Liver (tissue), 8 donors: ENCODE measurements at regions not wholly inside any gene's neighbourhood (a gene's known extent, or its start where the extent isn't known, plus 50 kb on each side); places are given as distances from the start of the nearest gene placed in this dataset.

Experiments used
- DNase-seq: peaks from one replicate; pipeline ENCODE4 v3.0.0-alpha.2; 2017; ENCODE audit warnings: low spot score
- H3K27ac ChIP-seq, 2 donors: one replicate each; pipeline ENCODE4 v1.7.0; 2013; ENCODE audit warnings: inconsistent platforms in 2 of 2, low read length in 2 of 2, control low read depth in 1 of 2, low read depth in 1 of 2, mild to moderate bottlenecking in 1 of 2
- H3K27me3 ChIP-seq, 4 donors: one replicate each; pipeline versions ENCODE4 v1.6.1 to v1.7.0; 2013; ENCODE audit warnings: low read length in 3 of 4, inconsistent platforms in 1 of 4, mild to moderate bottlenecking in 1 of 4, moderate library complexity in 1 of 4; ENCODE audit not compliant: control insufficient read depth in 4 of 4, insufficient read depth in 4 of 4
- H3K36me3 ChIP-seq, 4 donors: one replicate each; pipeline versions ENCODE4 v1.6.1 to v1.7.0; 2013; ENCODE audit warnings: low read length in 3 of 4, mild to moderate bottlenecking in 3 of 4, low read depth in 1 of 4, moderate library complexity in 1 of 4; ENCODE audit not compliant: control insufficient read depth in 4 of 4, insufficient read depth in 3 of 4
- H3K4me1 ChIP-seq, 4 donors: one replicate each; pipeline versions ENCODE4 v1.6.1 to v1.7.0; 2013; ENCODE audit warnings: low read length in 3 of 4, mild to moderate bottlenecking in 3 of 4, moderate library complexity in 1 of 4; ENCODE audit not compliant: control insufficient read depth in 4 of 4, insufficient read depth in 4 of 4
- H3K4me3 ChIP-seq, 3 donors: one replicate each; pipeline versions ENCODE4 v1.6.1 to v1.7.0; 2013; ENCODE audit warnings: low read length in 3 of 3, control low read depth in 1 of 3, low read depth in 1 of 3, mild to moderate bottlenecking in 1 of 3
- H3K9ac ChIP-seq, 2 donors: one replicate each; pipeline ENCODE4 v1.7.0; 2013; ENCODE audit warnings: low read length in 2 of 2, mild to moderate bottlenecking in 2 of 2, moderate library complexity in 2 of 2, control low read depth in 1 of 2, low read depth in 1 of 2
- H3K9me3 ChIP-seq, 4 donors: one replicate each; pipeline versions ENCODE4 v1.6.1 to v1.7.0; 2013; ENCODE audit warnings: low read length in 3 of 4; ENCODE audit not compliant: control insufficient read depth in 4 of 4
- ATF3 ChIP-seq: IDR thresholded peaks from 2 replicates; pipeline ENCODE4 v1.6.1; 2016; ENCODE audit warnings: antibody characterized with exemption
- CTCF ChIP-seq: fragments of 150-350 bp; IDR thresholded peaks from 2 replicates; pipeline ENCODE4 v1.5.1; 2017; ENCODE audit warnings: improper control_type of control experiment, low read depth, low read length; ENCODE audit not compliant: missing input control
- EGR1 ChIP-seq, 2 donors: IDR thresholded peaks; 2 replicates each; pipeline ENCODE4 v1.6.1; 2016 to 2018; ENCODE audit warnings: antibody characterized with exemption in 2 of 2, low read depth in 2 of 2
- FOXA1 ChIP-seq: IDR thresholded peaks from 2 replicates; pipeline ENCODE4 v1.6.1; 2016; ENCODE audit warnings: antibody characterized with exemption
- FOXA2 ChIP-seq: IDR thresholded peaks from 2 replicates; pipeline ENCODE4 v1.6.1; 2016; ENCODE audit warnings: antibody characterized with exemption
- GABPA ChIP-seq, 2 donors: IDR thresholded peaks in 1 of 2; conservative IDR thresholded peaks in 1 of 2; 2 replicates each; pipeline ENCODE4 v1.6.1; 2016; ENCODE audit warnings: antibody characterized with exemption in 2 of 2, mild to moderate bottlenecking in 1 of 2, moderate library complexity in 1 of 2
- HNF4A ChIP-seq, 2 donors: conservative IDR thresholded peaks; 2 replicates each; pipeline ENCODE4 v1.6.1; 2016; ENCODE audit warnings: antibody characterized with exemption in 2 of 2, mild to moderate bottlenecking in 2 of 2
- HNF4G ChIP-seq: IDR thresholded peaks from 2 replicates; pipeline ENCODE4 v1.6.1; 2016; ENCODE audit warnings: antibody characterized with exemption
- JUND ChIP-seq, 2 donors: IDR thresholded peaks; 2 replicates each; pipeline ENCODE4 v1.6.1; 2016; ENCODE audit warnings: antibody characterized with exemption in 2 of 2
- MAX ChIP-seq: IDR thresholded peaks from 2 replicates; pipeline ENCODE4 v1.6.1; 2016; ENCODE audit warnings: antibody characterized with exemption
- NR2F2 ChIP-seq: IDR thresholded peaks from 2 replicates; pipeline ENCODE4 v1.6.1; 2016; ENCODE audit warnings: antibody characterized with exemption
- RAD21 ChIP-seq, 2 donors: IDR thresholded peaks; 2 replicates each; pipeline ENCODE4 v1.6.1; 2016; ENCODE audit warnings: antibody characterized with exemption in 2 of 2, mild to moderate bottlenecking in 2 of 2
- REST ChIP-seq: IDR thresholded peaks from 2 replicates; pipeline ENCODE4 v1.6.1; 2016; ENCODE audit warnings: antibody characterized with exemption, mild to moderate bottlenecking
- RXRA ChIP-seq, 2 donors: IDR thresholded peaks; 2 replicates each; pipeline ENCODE4 v1.6.1; 2017 to 2018; ENCODE audit warnings: antibody characterized with exemption in 2 of 2, mild to moderate bottlenecking in 1 of 2
- SP1 ChIP-seq: IDR thresholded peaks from 2 replicates; pipeline ENCODE4 v1.6.1; 2018; ENCODE audit warnings: antibody characterized with exemption, mild to moderate bottlenecking
- TAF1 ChIP-seq: conservative IDR thresholded peaks from 2 replicates; pipeline ENCODE4 v1.6.1; 2016; ENCODE audit warnings: antibody characterized with exemption, mild to moderate bottlenecking
- YY1 ChIP-seq: IDR thresholded peaks from 2 replicates; pipeline ENCODE4 v1.6.1; 2016; ENCODE audit warnings: antibody characterized with exemption, mild to moderate bottlenecking
- ZBTB33 ChIP-seq: IDR thresholded peaks from 2 replicates; pipeline ENCODE4 v1.6.1; 2016; ENCODE audit warnings: antibody characterized with exemption
- WGBS: extraction: QIAGEN DNeasy Blood & Tissue Kit; methylation state at CpG from one replicate; pipeline ENCODE4 v1.1.7; 2013; 5-methylcytosine and 5-hydroxymethylcytosine counted together
- donor health status: healthy.
- donor health status: healthy.
- donor health status: healthy.
- donor health status: healthy.
- donor health status: healthy.

- no peaks in the 10 kb centered on the region for H3K36me3 ChIP-seq
- H3K4me3 ChIP-seq = no peak overlapping the region
- no peaks in the 10 kb centered on the region for H3K4me1 ChIP-seq
- H3K27me3 ChIP-seq = no peaks in the 10 kb centered on the region
- H3K27ac ChIP-seq = no peak overlapping the region
- H3K9me3 ChIP-seq = peaks cover 0 to 2% (median 0%) of the 10 kb centered on the region in 4 donors
- no peak overlapping the region for H3K9ac ChIP-seq
- WGBS = 38% methylated on average over 1 of the region's 1 CpG
- no peak for DNase-seq
- TF ChIP-seq RAD21 (IDR thresholded peaks at IDR 0.05) (no peak), ZBTB33 (no peak), EGR1 (IDR thresholded peaks at IDR 0.05; ENCODE audit: low read depth in 2 of 2) (no peak), ATF3 (no peak), HNF4A (conservative IDR thresholded peaks at IDR 0.05) (no peak), YY1 (no peak), HNF4G (no peak), FOXA1 (no peak), FOXA2 (no peak), TAF1 (no peak), REST (no peak), RXRA (IDR thresholded peaks at IDR 0.05) (no peak), NR2F2 (no peak), JUND (IDR thresholded peaks at IDR 0.05) (no peak), CTCF (no peak), SP1 (no peak), MAX (no peak), GABPA (IDR thresholded peaks at IDR 0.05 in 1 of 2, conservative IDR thresholded peaks at IDR 0.05 in 1 of 2) (no peak)
These were observed 125.1 kb upstream of the KCND3 start for GRCh38 chr1:112114540-112114939.

GRCh38 chr1:112126598-112126997 is 137.1 kb upstream of the KCND3 start:
- H3K27ac ChIP-seq = no peak overlapping the region
- no peaks in the 10 kb centered on the region for H3K36me3 ChIP-seq
- no peak overlapping the region for H3K4me3 ChIP-seq
- 68% methylated on average over 2 of the region's 2 CpGs for WGBS
- H3K27me3 ChIP-seq = no peaks in the 10 kb centered on the region
- no peaks in the 10 kb centered on the region for H3K4me1 ChIP-seq
- no peaks in the 10 kb centered on the region for H3K9me3 ChIP-seq
- H3K9ac ChIP-seq = no peak overlapping the region
- no peak for DNase-seq
- TF ChIP-seq NR2F2 (no peak), REST (no peak), TAF1 (no peak), MAX (no peak), CTCF (no peak)
